Suprapubic skin (tissue), 3 donors: ENCODE measurements at regions not wholly inside any gene's neighbourhood (a gene's known extent, or its start where the extent isn't known, plus 50 kb on each side); places are given as distances from the start of the nearest gene placed in this dataset.

Source experiments
- CTCF ChIP-seq, 2 donors: fragments of 200-600 bp in 1 of 2; fragments of 450-650 bp in 1 of 2; sonication (generic) in 1 of 2; IDR thresholded peaks; one replicate each; pipeline ENCODE4 v1.5.1; 2016 to 2019; ENCODE audit warnings: antibody characterized with exemption in 2 of 2, mild to moderate bottlenecking in 1 of 2, moderate library complexity in 1 of 2
- POLR2AphosphoS5 ChIP-seq, 3 donors: sonication (generic); formaldehyde crosslinking; IDR thresholded peaks; one replicate each; pipeline ENCODE4 v1.6.1; 2017; ENCODE audit warnings: antibody characterized with exemption in 3 of 3

GRCh38 chr17:14699574-14700185, 398.8 kb downstream of the HS3ST3B1 start:
- no peak for TF ChIP-seq POLR2AphosphoS5 (IDR thresholded peaks at IDR 0.05)
- TF ChIP-seq CTCF (IDR thresholded peaks at IDR 0.05): no peak
